ENCODE measurements at regions not wholly inside any gene's neighbourhood (a gene's known extent, or its start where the extent isn't known, plus 50 kb on each side); places are given as distances from the start of the nearest gene placed in this dataset.

DNA sequence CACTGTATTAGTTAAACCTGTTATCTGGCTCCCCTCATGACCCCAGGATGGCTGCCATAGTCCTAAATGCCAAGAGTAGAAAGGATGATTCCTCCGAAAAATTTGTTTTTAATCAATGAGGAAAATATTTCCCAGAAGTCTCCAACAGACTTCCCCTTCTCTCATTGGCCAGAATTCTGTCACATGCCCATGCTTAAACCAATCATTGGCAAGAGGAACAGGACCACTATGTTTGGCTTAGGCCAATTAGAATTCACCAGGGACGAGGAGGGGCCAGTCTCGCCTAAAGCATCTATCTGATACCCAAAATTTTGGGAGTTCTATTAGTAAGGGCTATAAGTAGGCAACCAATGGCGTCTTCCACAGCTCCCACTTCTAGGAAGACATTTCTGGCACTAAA, 71.2 kb upstream of the IL6 start:
- no peak for DNase-seq

- no peak for DNase-seq
These were observed 72.2 kb upstream of the IL6 start for GRCh38 chr7:22654831-22655230.

DNA sequence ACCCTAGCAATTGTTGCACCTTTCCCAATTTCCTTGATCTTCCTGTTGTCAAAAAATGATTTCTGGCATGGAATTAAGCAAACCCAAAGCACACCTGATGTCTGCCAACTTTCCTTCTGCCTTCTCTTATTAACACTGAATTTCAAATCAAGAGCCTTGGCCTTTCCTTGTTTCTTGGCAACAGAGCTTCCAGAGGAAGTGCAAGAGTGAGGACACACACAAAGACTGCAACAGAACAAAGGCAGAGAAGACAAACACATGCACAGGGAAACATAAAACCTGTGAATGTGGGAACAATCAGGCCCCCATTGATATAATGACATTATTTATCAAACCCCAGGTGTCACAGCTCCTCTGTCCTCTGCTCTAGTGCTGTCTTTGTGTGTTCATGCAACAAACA, 73.0 kb upstream of the IL6 start:
- DNase-seq: no peak

GRCh38 chr7:22651534-22652243, 75.3 kb upstream of the IL6 start:
- no peak for DNase-seq

DNA sequence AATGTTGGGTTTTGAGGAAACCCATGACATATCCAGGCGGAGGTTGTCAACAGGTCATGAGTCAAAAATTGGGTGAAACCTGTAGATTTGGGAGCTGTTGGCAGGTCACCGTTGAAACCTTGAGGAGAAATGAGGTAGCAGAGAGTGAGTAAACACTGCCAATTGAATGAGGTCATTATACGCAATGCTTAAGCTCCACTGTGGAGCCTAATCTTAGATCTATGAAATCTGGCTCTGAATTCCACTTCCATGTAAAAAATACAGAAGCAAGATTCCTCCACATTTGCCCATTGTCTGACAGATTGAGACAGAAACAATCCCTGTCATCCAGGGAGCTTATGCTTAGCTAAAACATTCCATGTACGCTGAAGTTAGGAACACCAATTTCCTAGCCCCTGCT, 76.0 kb upstream of the IL6 start:
- no peak for DNase-seq

DNA sequence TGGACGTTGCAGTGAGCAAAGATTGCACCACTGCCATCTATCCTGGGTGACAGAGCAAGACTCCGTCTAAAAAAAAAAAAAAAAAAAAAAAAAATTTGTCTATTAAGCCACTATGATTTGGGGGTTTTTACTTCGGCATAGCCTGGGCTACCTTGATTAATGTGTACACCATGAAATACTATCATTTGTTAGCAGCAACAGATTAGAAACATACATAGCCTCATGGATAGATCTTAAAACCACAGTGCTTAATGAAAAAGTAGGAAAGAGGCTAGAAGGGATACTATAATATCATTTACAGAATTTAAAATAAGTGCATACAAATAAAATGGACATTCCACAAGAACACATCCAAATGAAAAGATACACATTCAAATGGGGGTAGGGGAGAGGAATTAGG, 77.3 kb upstream of the IL6 start:
- DNase-seq: no peak

- DNase-seq: no peak
These were observed 79.3 kb upstream of the IL6 start for GRCh38 chr7:22647451-22648257.

- no peak for DNase-seq
These were observed 81.4 kb upstream of the IL6 start for GRCh38 chr7:22645418-22646181.

GRCh38 chr7:22642454-22642853, 84.5 kb upstream of the IL6 start:
- DNase-seq: no peak

DNA sequence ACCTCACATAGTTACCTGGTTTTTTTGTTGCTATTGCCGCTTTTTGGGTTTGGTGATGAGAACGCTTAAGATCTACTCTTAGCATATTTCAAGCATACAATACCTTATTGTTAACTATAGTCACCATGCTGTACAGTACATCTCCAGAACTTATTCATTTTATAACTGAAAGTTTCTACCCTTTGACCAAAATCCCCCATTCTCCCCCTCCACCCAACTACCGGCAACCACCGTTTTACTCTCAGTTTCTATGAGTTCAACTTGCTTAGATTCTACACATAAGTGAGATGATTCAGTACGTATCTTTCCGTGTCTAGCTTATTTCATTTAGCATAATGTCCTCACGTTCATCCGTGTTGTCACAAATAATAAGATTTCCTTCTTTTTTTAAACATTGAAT, 86.7 kb upstream of the IL6 start:
- no peak for DNase-seq

GRCh38 chr7:22639396-22639795, 87.6 kb upstream of the IL6 start:
- no peak for DNase-seq

GRCh38 chr7:22635349-22635748, 91.7 kb upstream of the IL6 start:
- no peak for DNase-seq

DNA sequence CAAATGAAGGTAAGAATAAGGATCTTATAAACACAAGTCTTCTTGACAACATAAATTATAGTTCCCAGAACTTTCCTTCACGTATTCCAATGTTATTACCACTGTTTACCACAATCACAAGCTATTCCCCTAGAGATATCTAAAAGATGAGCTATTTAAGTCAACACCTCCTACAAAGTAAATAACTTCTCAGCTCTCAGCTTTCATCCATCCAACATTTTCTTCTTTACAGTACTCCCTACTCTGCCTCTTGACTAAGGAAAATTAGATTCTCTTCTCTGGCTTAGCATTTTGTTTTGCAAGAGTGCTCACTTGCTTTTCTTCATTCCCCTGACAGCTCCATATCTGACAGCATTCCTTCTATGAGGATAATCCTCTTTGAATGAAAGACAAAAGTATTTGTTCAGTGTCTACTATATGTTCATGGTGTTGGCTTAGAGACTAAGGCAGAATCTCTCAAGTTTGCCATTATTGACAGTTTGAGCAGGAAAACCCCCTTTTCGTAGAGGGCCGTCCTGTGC, 93.0 kb upstream of the IL6 start:
- DNase-seq: no peak

- DNase-seq: no peak
These were observed 93.6 kb upstream of the IL6 start for GRCh38 chr7:22633286-22633953.

DNA sequence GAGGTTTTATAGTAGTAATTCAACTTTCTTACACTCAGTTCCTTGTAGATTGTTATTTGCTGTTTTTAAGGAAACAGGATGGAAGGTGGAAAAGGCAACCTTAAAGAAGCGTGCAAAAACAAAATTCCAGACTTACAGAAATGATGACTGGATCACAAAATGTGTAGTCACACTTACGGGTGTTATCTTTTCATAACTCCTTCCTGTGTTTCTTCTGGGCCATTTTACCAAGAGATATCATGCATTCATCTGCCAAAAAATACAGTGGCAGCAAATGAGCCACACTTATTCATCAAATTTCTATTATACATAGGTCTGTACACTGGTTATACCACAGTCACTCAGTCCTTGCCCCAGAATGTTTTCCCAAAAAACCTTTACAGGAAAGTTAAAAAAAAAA, 94.3 kb upstream of the IL6 start:
- no peak for DNase-seq

GRCh38 chr7:22631730-22632129, 95.3 kb upstream of the IL6 start:
- DNase-seq: no peak

GRCh38 chr7:22630069-22630468, 96.9 kb upstream of the IL6 start:
- no peak for DNase-seq

DNA sequence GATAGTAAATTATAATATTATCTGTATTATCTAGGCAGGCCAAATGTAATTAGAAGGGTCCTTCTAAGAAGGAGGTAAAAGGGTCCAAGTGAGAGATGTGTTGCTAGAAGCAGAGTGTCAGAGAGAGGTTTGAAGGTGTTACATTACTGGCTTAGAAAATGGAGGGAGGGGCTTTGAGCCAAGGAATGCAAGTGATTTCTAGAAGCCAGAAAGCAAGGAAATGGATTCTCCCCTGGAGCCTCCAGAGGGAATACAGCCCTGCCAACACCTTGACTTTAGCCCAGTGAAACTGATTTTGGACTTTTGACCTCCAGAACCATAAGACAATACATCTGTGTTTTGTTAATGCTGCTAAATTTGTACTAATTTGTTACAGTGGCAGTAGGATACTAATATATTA, 97.9 kb upstream of the IL6 start:
- no peak for DNase-seq

DNA sequence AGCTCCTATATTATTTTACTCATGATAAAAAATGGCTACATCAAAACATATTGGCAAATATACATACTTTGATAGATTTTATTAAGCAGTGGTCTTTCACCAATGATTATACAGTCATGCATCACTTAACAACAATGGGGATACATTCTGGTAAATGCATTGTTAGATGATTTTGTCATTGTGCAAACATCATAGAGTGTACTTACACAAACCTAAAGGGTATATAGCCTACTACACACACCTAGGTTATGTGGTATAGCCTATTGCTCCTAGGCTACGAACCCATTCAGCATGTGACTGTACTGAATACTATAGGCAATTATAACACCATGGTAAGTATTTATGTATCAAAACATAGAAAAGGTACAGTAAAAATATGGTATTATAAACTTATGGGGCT, 98.9 kb upstream of the IL6 start:
- DNase-seq: no peak

DNA sequence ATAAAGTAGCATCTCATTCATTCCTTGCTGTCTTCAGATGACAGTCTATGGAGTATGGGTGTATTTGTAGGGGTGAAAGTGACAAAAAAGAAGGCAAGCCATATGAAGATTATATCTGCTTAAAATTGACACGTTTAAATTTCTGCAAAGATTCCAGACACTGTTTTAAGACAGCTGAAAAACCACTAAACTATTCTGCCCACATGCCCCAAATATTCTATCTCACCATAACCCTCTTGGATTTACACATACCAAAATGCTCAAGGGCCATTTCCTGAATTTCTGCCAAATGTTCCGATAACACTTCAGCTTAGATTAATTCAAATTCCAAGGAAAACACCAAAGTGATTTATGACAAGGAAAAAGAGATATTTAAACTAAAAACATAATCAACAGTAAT, 99.9 kb upstream of the IL6 start:
- DNase-seq: no peak

GRCh38 chr7:22625251-22625650, 101.7 kb upstream of the IL6 start:
- no peak for DNase-seq

DNA sequence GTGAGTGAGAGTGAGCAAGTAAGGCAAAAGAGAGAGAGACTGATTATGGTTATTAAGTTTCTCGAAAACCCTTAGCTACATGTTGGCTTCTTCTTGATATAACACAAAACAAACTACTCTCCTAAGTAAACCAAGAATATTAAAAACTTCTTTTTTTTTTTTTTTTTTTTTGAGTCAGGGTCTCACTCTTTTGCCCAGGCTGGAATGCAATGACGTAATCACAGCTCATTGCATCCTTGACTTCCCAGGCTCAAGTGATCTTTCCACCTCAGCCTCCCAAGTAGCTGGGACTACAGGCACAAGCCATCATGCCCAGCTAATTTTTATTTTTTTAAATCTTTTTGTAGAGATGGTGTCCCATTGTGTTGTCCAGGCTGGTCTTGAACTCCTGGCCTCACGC, 102.2 kb upstream of the IL6 start:
- no peak for DNase-seq
